Endothelial cell of umbilical vein (primary cell): ENCODE measurements at regions not wholly inside any gene's neighbourhood (a gene's known extent, or its start where the extent isn't known, plus 50 kb on each side); places are given as distances from the start of the nearest gene placed in this dataset.

Experiments used
- BruUV-seq: library from RNA; stranded (reverse); fragments of 400-500 nt; replicated peaks from 2 replicates; lab custom pipeline; 2021; lab: Mats Ljungman, UMichigan
- CTCF ChIA-PET: fragments of 300-600, 350-600 bp; sonication (Branson Sonifier 250); formaldehyde crosslinking; loops from one replicate; lab custom pipeline; 2021; ENCODE audit warnings: antibody characterized with exemption, inconsistent platforms; lab: Charles Lee
- POLR2A ChIA-PET: fragments of 300-600, 350-600 bp; sonication (Branson Sonifier 250); formaldehyde crosslinking; loops from one replicate; lab custom pipeline; 2021; ENCODE audit warnings: antibody characterized with exemption, inconsistent platforms; lab: Charles Lee
- DNase-seq: peaks from one replicate; pipeline ENCODE4 v3.0.0-alpha.2; 2011; ENCODE audit warnings: low read depth, low spot score
- FAIRE-seq: peaks from 2 replicates; lab custom pipeline; 2011; peaks lifted over from hg19 to GRCh38; lab: Jason Lieb, UNC
- H2AFZ ChIP-seq: 2 replicates; pipeline ENCODE4 v1.6.0; 2012; ENCODE audit warnings: low read depth, low read length, control low read depth, inconsistent platforms
- H3K27ac ChIP-seq: 2 replicates; pipeline ENCODE4 v1.5.1; 2011; ENCODE audit warnings: low read depth, mild to moderate bottlenecking, control low read depth, low read length, moderate library complexity; ENCODE audit not compliant: insufficient read depth
- H3K27me3 ChIP-seq, 2 experiments: 2 replicates each; pipeline versions ENCODE4 v1.6.0 to v1.6.1; 2011; ENCODE audit warnings: low read length in 2 of 2, mixed read lengths in 1 of 2; ENCODE audit not compliant: control insufficient read depth in 2 of 2, insufficient read depth in 2 of 2
- H3K36me3 ChIP-seq, 2 experiments: 2 replicates in 1 of 2; 3 replicates in 1 of 2; pipeline ENCODE4 v1.5.1; 2011; ENCODE audit warnings: low read length in 2 of 2, mild to moderate bottlenecking in 1 of 2, moderate library complexity in 1 of 2; ENCODE audit not compliant: control insufficient read depth in 2 of 2, insufficient read depth in 2 of 2; ENCODE audit errors: extremely low read depth in 1 of 2
- H3K4me1 ChIP-seq: 3 replicates; pipeline ENCODE4 v1.5.1; 2011; ENCODE audit warnings: mild to moderate bottlenecking, low read length; ENCODE audit not compliant: control insufficient read depth, insufficient read depth; ENCODE audit errors: extremely low read depth
- H3K4me2 ChIP-seq: 2 replicates; pipeline ENCODE4 v1.6.1; 2011; ENCODE audit warnings: low read length, control low read depth, mixed read lengths; ENCODE audit not compliant: insufficient read depth
- H3K4me3 ChIP-seq, 3 experiments: fragments of 200-600 bp in 1 of 3; sonication (generic), shearing (Covaris generic) in 1 of 3; replicated peaks in 1 of 3; 2 replicates each; pipeline ENCODE4 v1.5.1; 2011 to 2016; ENCODE audit warnings: control low read depth in 3 of 3, low read length in 3 of 3, mild to moderate bottlenecking in 2 of 3, inconsistent platforms in 1 of 3, low read depth in 1 of 3, moderate library complexity in 1 of 3; ENCODE audit not compliant: insufficient read depth in 1 of 3
- H3K79me2 ChIP-seq: 2 replicates; pipeline ENCODE4 v1.6.0; 2012; ENCODE audit warnings: low read length, inconsistent platforms; ENCODE audit not compliant: control insufficient read depth, insufficient read depth
- H3K9ac ChIP-seq: replicated peaks from 2 replicates; pipeline ENCODE3; 2011; ENCODE audit warnings: low read length, control low read depth; ENCODE audit not compliant: insufficient read depth; ENCODE audit errors: extremely low read depth
- H3K9me1 ChIP-seq: replicated peaks from 3 replicates; pipeline ENCODE4 v1.6.0; 2011; ENCODE audit warnings: mild to moderate bottlenecking, low read length; ENCODE audit not compliant: control insufficient read depth, insufficient read depth; ENCODE audit errors: extremely low read depth
- H3K9me3 ChIP-seq: replicated peaks from 2 replicates; pipeline ENCODE4 v1.5.1; 2012; ENCODE audit warnings: low read length, inconsistent platforms; ENCODE audit not compliant: control insufficient read depth, insufficient read depth
- H4K20me1 ChIP-seq: replicated peaks from 2 replicates; pipeline ENCODE3; 2011; ENCODE audit warnings: mild to moderate bottlenecking, low read length; ENCODE audit not compliant: control insufficient read depth, insufficient read depth; ENCODE audit errors: extremely low read depth
- EZH2 ChIP-seq: IDR thresholded peaks from 2 replicates; pipeline ENCODE4 v1.6.1; 2012; ENCODE audit warnings: borderline replicate concordance, low read depth, mild to moderate bottlenecking, moderate library complexity, low read length, inconsistent platforms; ENCODE audit not compliant: severe bottlenecking
- FOS ChIP-seq: IDR thresholded peaks from 2 replicates; pipeline ENCODE4 v1.6.1; 2011; ENCODE audit warnings: mild to moderate bottlenecking, low read length, moderate library complexity, borderline replicate concordance; ENCODE audit not compliant: insufficient read depth
- JUN ChIP-seq: IDR thresholded peaks from 2 replicates; pipeline ENCODE4 v1.6.1; 2011; ENCODE audit warnings: borderline replicate concordance, low read depth; ENCODE audit not compliant: insufficient read length, insufficient read depth
- MYC ChIP-seq: IDR thresholded peaks from one replicate; pipeline ENCODE4 v1.6.1; 2011; ENCODE audit warnings: mild to moderate bottlenecking, low read depth, low read length
- dilution Hi-C: fragments of 300-500 bp; cut with MboI; formaldehyde crosslinking; loops from one replicate; pipeline ENCODE4 v1.15.0; 2019; ENCODE audit warnings: low sequenced_read_pairs; ENCODE audit not compliant: extremely low pct_ligation_motif_present
- intact Hi-C: fragments of 100-400 bp; cut with micrococcal nuclease; formaldehyde crosslinking; loops from one replicate; pipeline ENCODE4 v1.10.0; 2022
- TF ChIP-seq, protein P1 (sequence below), 2 donors: IDR thresholded peaks; 1 replicate in 1 of 2; 2 replicates in 1 of 2; pipeline ENCODE4 v1.5.1; 2011; ENCODE audit warnings: low read length in 2 of 2, mild to moderate bottlenecking in 2 of 2, moderate library complexity in 2 of 2, control low read depth in 1 of 2, inconsistent platforms in 1 of 2, low read depth in 1 of 2; ENCODE audit not compliant: insufficient read depth in 1 of 2; ENCODE audit errors: extremely low read depth in 1 of 2
- TF ChIP-seq, protein P2 (sequence below): IDR thresholded peaks from 2 replicates; pipeline ENCODE4 v1.6.1; 2011; ENCODE audit not compliant: insufficient read depth, insufficient read length

DNA sequence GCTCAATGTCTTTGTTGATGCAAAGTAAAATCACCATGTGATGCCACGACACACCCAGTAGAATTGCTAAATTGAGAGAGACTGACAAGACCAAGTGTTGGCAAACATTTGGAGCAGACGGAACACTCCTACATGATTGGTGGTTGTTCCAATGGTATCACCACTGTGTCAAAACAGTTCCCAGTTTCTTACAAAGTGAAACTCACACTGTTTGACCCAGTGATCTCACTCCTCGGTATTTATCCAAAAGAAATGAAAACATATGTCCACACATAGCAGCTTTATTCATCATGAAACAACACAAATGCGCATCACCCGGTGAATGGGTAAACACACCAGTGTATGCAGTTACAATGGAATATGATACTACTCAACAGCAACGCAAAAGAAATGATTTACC is 74.0 kb upstream of the SULF2 start:
- H3K4me1 ChIP-seq: no peaks in the 10 kb centered on the region
- no peaks in the 10 kb centered on the region for H3K79me2 ChIP-seq
- dilution Hi-C loops: no loop called here
- H3K36me3 ChIP-seq: no peaks in the 10 kb centered on the region
- H3K27me3 ChIP-seq: peaks cover 0 to 13% of the 10 kb centered on the region in 2 experiments
- DNase-seq: no peak
- H3K9me1 ChIP-seq: no peaks in the 10 kb centered on the region
- intact Hi-C loops: no loop called here
- H3K4me3 ChIP-seq: no peak overlapping the region
- ChIA-PET CTCF (interaction anchor here (0.7 kb wide), 1 partner anchor 36 kb away, joined by 3 read pairs; no protein-coding TSS in a partner anchor), POLR2A (no interaction called here)
- no TSS peak for BruUV-seq
- H4K20me1 ChIP-seq: no peaks in the 10 kb centered on the region
- H3K9ac ChIP-seq: no peak overlapping the region
- TF ChIP-seq JUN (no peak), FOS (no peak), MYC (no peak), EZH2 (no peak)
- TF ChIP-seq, protein P1, sequence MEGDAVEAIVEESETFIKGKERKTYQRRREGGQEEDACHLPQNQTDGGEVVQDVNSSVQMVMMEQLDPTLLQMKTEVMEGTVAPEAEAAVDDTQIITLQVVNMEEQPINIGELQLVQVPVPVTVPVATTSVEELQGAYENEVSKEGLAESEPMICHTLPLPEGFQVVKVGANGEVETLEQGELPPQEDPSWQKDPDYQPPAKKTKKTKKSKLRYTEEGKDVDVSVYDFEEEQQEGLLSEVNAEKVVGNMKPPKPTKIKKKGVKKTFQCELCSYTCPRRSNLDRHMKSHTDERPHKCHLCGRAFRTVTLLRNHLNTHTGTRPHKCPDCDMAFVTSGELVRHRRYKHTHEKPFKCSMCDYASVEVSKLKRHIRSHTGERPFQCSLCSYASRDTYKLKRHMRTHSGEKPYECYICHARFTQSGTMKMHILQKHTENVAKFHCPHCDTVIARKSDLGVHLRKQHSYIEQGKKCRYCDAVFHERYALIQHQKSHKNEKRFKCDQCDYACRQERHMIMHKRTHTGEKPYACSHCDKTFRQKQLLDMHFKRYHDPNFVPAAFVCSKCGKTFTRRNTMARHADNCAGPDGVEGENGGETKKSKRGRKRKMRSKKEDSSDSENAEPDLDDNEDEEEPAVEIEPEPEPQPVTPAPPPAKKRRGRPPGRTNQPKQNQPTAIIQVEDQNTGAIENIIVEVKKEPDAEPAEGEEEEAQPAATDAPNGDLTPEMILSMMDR (IDR thresholded peaks at IDR 0.05; ENCODE audit: extremely low read depth in 1 of 2, insufficient read depth in 1 of 2, low read depth in 1 of 2, low read length in 2 of 2): no peak
- TF ChIP-seq, protein P2, sequence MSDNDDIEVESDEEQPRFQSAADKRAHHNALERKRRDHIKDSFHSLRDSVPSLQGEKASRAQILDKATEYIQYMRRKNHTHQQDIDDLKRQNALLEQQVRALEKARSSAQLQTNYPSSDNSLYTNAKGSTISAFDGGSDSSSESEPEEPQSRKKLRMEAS: no peak
- no peak overlapping the region for H2AFZ ChIP-seq
- FAIRE-seq: no peak
- no peak overlapping the region for H3K4me2 ChIP-seq
- H3K9me3 ChIP-seq: no peaks in the 10 kb centered on the region
- no peak overlapping the region for H3K27ac ChIP-seq
